GM18507 (cell line): ENCODE measurements at regions not wholly inside any gene's neighbourhood (a gene's known extent, or its start where the extent isn't known, plus 50 kb on each side); places are given as distances from the start of the nearest gene placed in this dataset.
"Not testable (repeated sequence)": the region's sequence is repeated elsewhere in the genome, so short reads cannot be mapped to it uniquely, and the experiment has no call there.

Source experiments
- DNase-seq: peaks from one replicate; pipeline ENCODE4 v3.0.0; 2011; ENCODE audit warnings: low read depth; ENCODE audit not compliant: insufficient read length; ENCODE audit errors: extremely low spot score
- FAIRE-seq: peaks from 2 replicates; lab custom pipeline; 2011; peaks lifted over from hg19 to GRCh38; lab: Jason Lieb, UNC

GRCh38 chr3:176412771-176413170, 784.5 kb downstream of the TBL1XR1 start:
- no peak for FAIRE-seq
- no peak for DNase-seq

DNA sequence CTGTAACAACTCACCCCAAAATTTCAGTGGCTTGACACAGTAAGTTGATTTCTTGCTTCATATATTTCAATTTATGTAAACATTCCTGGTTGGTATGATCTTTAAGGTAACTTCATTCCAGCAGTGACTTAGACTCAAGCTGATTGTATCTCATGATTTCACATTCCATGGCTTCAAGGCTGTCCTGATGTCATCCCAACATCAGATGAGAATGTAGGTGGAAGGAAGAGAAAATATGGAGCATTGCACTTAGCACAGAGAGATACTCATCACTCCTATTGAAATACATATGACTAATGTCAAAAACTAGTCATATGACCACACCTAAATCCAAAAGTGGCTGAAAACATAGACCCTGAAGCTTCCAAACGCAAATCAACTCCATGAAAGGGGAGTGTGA, 793.8 kb downstream of the TBL1XR1 start:
- FAIRE-seq (no peak), DNase-seq (no peak)

GRCh38 chr3:176401211-176401610, 796.1 kb downstream of the TBL1XR1 start:
- DNase-seq (no peak), FAIRE-seq (no peak)

- no peak for FAIRE-seq
- no peak for DNase-seq
These were observed 798.1 kb downstream of the TBL1XR1 start for GRCh38 chr3:176399193-176399592.

DNA sequence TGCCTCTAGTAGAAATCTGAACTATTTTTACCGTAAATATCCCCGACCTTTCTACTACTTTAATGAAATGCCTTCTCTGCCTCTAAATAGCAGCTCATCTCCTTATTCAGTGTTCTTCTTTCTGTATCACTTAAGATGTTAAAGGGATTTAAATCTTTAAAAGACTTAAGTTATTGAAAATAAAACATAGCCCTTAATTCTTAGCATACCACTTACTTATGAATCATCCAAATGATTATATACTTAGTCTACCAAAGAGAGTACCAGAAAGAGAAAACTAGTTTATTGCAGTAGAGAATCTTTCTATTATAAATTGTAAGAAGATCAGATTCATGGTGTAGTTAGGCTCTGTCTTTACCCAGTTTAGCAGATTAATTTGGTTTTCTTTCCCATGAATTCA, 802.0 kb downstream of the TBL1XR1 start:
- DNase-seq: no peak
- FAIRE-seq: no peak

DNA sequence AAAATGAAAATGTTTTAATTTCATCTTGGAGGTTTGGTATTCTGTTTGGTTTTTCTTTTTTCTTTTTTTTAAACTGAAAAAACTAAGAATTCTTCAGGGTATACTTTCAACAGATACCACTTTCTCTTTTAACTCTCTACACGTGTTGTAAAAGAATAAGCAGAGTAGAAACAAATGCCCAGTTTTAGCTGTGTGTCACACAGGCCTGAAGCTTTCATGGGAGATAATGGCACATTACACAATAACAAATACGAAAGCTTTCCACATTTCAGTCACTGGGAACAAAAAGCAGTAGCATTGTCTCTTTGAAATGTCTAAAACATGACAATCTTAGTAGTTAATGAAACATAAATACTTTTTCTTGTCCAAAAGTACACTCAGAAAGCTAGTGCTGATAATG, 818.5 kb downstream of the TBL1XR1 start:
- no peak for FAIRE-seq
- no peak for DNase-seq

DNA sequence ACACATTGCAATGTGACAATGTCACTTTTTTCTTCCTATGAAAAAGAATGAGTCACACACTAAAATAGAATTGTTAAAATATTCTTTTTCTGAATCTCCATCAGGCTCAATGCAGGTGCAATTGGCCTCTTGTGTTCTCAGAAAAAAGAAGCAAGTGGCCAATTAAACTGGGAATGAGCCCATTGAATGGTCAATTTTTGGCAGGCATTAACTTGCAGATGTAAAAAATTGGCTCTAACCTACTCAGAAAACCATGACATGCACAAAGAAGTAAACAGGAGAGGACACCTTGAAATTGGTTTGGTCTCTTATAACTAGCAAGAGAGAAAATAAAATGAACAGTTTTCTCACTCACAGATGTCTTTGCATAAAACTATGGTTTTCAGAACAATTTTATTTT, 820.8 kb downstream of the TBL1XR1 start:
- no peak for DNase-seq
- no peak for FAIRE-seq

DNA sequence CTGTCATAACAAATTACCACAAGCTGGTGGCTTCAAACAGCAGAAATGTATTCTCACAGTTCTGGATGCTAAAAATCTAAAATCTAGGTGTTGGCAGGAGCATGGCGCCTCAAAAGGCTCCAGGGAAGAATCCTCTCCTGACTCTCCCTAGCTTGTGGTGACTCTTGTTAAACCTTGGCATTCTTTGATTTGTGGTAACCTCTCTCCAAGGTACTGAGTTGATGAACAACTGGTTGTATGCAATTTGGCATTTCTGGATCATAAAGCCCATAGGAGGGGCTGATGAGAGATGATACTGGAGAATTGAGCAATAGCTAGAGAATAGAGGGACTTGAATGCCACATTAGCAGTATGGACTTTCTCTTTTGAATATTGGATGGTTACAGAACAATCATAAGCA, 821.8 kb downstream of the TBL1XR1 start:
- DNase-seq (no peak), FAIRE-seq (no peak)

DNA sequence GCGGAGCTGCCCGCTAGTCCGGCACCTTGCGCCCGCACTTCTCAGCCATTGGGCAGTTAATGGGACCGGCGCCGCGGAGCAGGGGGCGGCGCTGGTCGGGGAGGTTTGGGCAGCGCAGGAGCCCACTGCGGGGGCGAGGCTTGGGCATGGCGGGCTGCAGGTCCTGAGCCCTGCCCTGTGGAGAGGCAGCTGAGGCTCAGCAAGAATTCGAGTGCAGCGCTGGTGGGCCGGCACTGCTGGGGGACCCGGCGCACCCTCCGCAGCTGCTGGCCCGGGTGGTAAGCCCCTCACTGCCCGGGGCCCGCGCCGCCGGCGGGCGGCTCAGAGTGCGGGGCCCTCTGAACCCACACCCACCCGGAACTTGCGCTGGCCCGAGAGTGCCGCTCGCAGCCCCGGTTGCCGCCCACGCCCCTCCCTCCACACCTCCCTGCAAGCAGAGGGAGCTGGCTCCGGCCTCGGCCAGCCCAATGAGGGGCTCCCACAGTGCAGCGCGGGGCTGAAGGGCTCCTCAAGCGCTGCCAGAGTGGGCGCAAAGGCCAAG, 835.0 kb downstream of the TBL1XR1 start:
- FAIRE-seq (no peak), DNase-seq (no peak)

- no peak for FAIRE-seq
These were observed 838.1 kb downstream of the TBL1XR1 start for GRCh38 chr3:176359211-176359610.

DNA sequence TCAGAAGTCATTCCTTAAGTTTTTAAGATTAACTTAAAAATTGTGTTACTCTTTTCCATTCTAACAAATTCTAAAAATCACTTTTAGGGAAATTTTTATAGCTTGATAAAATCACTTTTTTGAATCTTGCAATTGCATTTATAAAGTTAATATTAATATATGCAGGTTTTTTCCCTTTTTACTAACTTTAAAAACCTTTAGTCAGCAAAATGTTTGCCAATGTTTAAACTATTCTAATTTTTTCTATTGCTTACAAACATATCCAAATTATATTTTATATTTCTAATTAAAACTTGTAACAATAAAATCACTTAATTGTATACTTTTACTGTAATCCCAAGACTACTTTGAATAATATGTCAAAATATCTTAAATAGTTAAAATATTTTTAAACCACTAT, 839.4 kb downstream of the TBL1XR1 start:
- DNase-seq: no peak
- no peak for FAIRE-seq

More at GRCh38 chr3:176359211-176359610, 838.1 kb downstream of the TBL1XR1 start:
- DNase-seq: no peak

DNA sequence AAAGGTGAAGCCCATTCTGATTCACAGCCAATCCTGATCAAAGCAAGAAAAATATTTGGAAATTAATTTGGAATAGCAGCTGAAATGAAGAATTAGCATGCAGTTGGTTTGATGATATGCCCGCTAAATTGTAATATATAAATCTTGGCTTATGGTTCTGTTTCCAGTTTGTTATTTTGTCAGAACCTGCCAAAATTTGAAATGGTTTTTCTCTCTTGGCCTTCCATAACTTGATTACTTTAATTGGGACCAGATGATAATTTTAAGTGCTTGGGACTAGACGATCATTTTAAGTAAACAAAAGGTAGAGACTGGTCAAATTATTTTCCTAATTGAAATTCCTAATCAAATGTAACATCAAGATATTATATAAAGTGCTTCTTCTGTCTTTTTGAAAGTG, 842.4 kb downstream of the TBL1XR1 start:
- no peak for FAIRE-seq
- DNase-seq: no peak

GRCh38 chr3:176352716-176353334, 844.5 kb downstream of the TBL1XR1 start:
- FAIRE-seq (no peak), DNase-seq (no peak)

GRCh38 chr3:176351408-176351807, 845.9 kb downstream of the TBL1XR1 start:
- DNase-seq: no peak
- no peak for FAIRE-seq

DNA sequence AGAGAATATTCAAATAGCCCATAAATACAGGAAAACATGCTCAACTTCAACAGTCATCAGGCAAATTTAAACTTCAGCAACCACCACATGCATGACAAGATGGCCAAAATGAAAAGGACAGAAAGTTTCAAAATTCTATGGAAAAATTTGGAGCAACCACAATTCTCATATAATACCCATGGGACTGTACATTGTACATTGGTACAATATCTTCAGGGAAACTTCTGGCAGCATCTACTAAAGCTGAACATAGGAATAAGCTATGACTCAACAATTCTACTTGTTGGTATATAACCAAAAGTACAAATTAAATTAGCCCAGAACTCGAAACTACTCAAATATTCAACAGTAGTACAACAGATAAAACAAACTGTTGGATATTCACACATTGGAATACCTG, 847.6 kb downstream of the TBL1XR1 start:
- DNase-seq: no peak
- FAIRE-seq: no peak

DNA sequence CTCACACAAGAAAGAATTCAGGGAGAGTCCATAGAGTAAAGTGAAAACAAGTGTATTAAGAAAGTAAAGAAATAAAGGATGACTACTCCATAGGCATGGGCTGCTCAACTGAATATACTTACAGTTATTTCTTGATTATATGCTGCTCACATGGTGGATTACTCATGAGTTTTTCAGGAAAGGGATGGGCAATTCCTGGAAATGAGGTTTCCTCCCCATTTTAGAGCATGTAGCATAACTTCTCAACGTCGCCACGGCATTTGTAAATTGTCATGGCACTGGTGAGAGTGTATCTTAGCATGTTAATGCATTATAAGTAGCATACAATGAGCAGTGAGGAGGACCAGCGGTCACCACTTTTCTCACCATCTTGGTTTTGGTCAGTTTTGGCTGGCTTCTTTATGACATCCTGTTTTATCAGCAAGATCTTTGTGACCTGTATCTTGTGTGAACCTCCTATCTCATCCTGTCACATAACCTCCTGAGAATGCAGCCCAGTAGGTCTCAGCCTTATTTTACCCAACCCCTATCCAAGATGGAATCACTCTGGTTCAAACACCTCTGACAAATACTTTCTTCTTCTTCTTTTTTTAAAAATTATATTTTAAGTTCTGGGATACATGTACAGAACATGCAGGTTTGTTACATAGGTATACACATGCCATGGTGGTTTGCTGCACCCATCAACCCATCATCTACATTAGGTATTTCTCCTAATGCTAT, 849.7 kb downstream of the TBL1XR1 start:
- DNase-seq (no peak), FAIRE-seq (no peak)

- FAIRE-seq (no peak), DNase-seq (no peak)
These were observed 855.3 kb downstream of the TBL1XR1 start for GRCh38 chr3:176341963-176342362.

GRCh38 chr3:176328666-176329065, 868.6 kb downstream of the TBL1XR1 start:
- FAIRE-seq (no peak), DNase-seq (no peak)

GRCh38 chr3:176328198-176328597, 869.1 kb downstream of the TBL1XR1 start:
- DNase-seq (no peak), FAIRE-seq (no peak)

GRCh38 chr3:176326894-176327490, 870.3 kb downstream of the TBL1XR1 start:
- FAIRE-seq, DNase-seq: not testable (repeated sequence)

DNA sequence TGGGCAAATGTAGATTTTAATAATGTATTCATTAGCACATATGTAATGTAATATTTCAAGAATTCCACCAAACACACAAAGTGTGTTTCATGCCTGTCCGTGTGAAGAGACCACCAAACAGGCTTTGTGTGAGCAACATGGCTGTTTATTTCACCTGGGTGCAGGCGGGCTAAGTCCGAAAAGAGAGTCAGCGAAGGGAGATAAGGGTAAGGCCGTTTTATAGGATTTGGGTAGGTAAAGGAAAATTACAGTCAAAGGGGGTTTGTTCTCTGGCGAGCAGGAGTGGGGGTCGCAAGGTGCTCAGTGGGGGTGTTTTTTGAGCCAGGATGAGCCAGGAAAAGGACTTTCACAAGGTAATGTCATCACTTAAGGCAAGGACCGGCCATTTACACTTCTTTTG, 875.8 kb downstream of the TBL1XR1 start:
- FAIRE-seq: not testable (repeated sequence)

More for the DNA sequence above, 875.8 kb downstream of the TBL1XR1 start:
- not testable (repeated sequence) for DNase-seq
